ENCODE measurements at regions not wholly inside any gene's neighbourhood (a gene's known extent, or its start where the extent isn't known, plus 50 kb on each side); places are given as distances from the start of the nearest gene placed in this dataset.

DNA sequence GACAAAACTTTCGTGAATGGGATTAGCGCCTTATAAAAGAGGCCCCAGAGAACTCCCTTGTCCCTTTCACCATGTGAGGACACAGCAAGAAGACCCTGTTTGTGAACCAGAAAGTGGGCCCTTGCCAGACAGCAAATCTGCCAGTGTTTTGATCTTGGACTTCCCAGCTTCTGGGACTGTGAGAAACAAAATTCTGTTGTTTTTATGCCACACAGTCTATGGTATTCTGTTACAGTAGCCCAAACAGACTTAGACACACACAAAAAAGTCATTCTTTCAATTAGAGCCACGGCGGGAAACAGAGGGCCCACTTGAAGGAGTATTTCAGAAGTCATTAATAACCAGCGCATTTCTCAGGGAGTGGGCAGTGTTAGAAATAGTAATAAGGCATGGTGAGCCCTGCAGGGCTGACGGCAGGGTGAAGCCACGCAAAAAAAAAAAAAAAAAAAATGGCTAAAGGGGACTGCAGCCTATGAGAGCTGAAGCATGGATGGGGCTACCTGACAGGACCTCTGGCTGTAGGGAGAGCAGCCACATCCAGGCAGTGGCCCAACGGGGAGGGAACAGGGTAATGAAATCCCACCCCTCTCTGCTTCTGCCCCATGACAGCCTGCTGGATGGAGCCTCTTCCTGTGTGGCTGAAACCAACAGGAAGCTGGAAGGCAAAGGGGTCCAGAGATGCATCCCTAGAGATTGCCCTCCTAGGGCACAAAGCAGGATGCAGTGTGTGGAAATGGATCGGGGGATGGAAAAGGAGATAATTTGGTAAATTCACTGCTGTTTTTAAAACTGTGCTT lies 189.3 kb downstream of the KCNS3 start:
- Histone ChIP-seq H3K9me3 (ENCODE audit: control insufficient read depth in 1 of 2, low read length in 2 of 2) (no peaks in the 10 kb centered on the region), H3K27ac (ENCODE audit: low read length) (no peak overlapping the region), H3K36me3 (ENCODE audit: control insufficient read depth in 1 of 2, insufficient read depth in 2 of 2, low read length in 2 of 2) (no peaks in the 10 kb centered on the region), H3K4me1 (ENCODE audit: control insufficient read depth in 1 of 2, insufficient read depth in 2 of 2, low read length in 2 of 2) (no peaks in the 10 kb centered on the region), H3K4me3 (ENCODE audit: low read depth in 1 of 2, low read length in 2 of 2) (no peak overlapping the region), H3K27me3 (ENCODE audit: low read depth, low read length) (no peaks in the 10 kb centered on the region)

DNA sequence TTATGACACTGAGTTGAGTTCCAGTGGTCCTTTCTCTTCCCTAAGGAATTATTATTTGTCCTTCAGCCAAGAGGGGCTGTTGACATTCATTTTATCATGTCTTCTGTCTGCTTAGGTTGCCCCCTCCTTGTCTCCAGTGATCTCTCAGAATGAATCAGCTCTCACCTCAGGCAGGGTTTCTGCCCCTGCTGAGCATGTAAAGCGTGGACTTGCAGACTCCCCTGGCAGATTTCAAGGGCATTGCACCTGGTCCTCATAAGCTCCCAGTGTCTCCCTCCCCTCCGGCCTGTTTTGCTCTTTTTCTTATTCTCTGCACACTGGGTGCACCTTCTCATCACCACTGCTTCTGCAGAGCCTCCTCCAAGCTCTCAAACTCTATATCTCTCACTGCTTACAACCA lies 188.4 kb downstream of the KCNS3 start:
- H3K4me3 ChIP-seq (ENCODE audit: low read depth in 1 of 2, low read length in 2 of 2), result no peak overlapping the region
- H3K27me3 ChIP-seq (ENCODE audit: low read depth, low read length), result no peaks in the 10 kb centered on the region
- H3K4me1 ChIP-seq (ENCODE audit: control insufficient read depth in 1 of 2, insufficient read depth in 2 of 2, low read length in 2 of 2), result no peaks in the 10 kb centered on the region
- no peak overlapping the region for H3K27ac ChIP-seq (ENCODE audit: low read length)
- H3K9me3 ChIP-seq (ENCODE audit: control insufficient read depth in 1 of 2, low read length in 2 of 2), result no peaks in the 10 kb centered on the region
- no peaks in the 10 kb centered on the region for H3K36me3 ChIP-seq (ENCODE audit: control insufficient read depth in 1 of 2, insufficient read depth in 2 of 2, low read length in 2 of 2)

- Histone ChIP-seq H3K27me3 (ENCODE audit: low read depth, low read length) (no peaks in the 10 kb centered on the region), H3K27ac (ENCODE audit: low read length) (no peak overlapping the region), H3K36me3 (ENCODE audit: control insufficient read depth in 1 of 2, insufficient read depth in 2 of 2, low read length in 2 of 2) (no peaks in the 10 kb centered on the region), H3K9me3 (ENCODE audit: control insufficient read depth in 1 of 2, low read length in 2 of 2) (no peaks in the 10 kb centered on the region), H3K4me3 (ENCODE audit: low read depth in 1 of 2, low read length in 2 of 2) (no peak overlapping the region), H3K4me1 (ENCODE audit: control insufficient read depth in 1 of 2, insufficient read depth in 2 of 2, low read length in 2 of 2) (no peaks in the 10 kb centered on the region)
Measured at GRCh38 chr2:18066066-18066465, 187.6 kb downstream of the KCNS3 start.

- Histone ChIP-seq H3K9me3 (ENCODE audit: control insufficient read depth in 1 of 2, low read length in 2 of 2) (no peaks in the 10 kb centered on the region), H3K27me3 (ENCODE audit: low read depth, low read length) (no peaks in the 10 kb centered on the region), H3K4me1 (ENCODE audit: control insufficient read depth in 1 of 2, insufficient read depth in 2 of 2, low read length in 2 of 2) (no peaks in the 10 kb centered on the region), H3K36me3 (ENCODE audit: control insufficient read depth in 1 of 2, insufficient read depth in 2 of 2, low read length in 2 of 2) (no peaks in the 10 kb centered on the region), H3K4me3 (ENCODE audit: low read depth in 1 of 2, low read length in 2 of 2) (no peak overlapping the region), H3K27ac (ENCODE audit: low read length) (no peak overlapping the region)
Measured at GRCh38 chr2:18065249-18065648, 186.8 kb downstream of the KCNS3 start.

GRCh38 chr2:18063826-18064470 lies 185.5 kb downstream of the KCNS3 start:
- Histone ChIP-seq H3K27me3 (ENCODE audit: low read depth, low read length) (no peaks in the 10 kb centered on the region), H3K36me3 (ENCODE audit: control insufficient read depth in 1 of 2, insufficient read depth in 2 of 2, low read length in 2 of 2) (no peaks in the 10 kb centered on the region), H3K9me3 (ENCODE audit: control insufficient read depth in 1 of 2, low read length in 2 of 2) (no peaks in the 10 kb centered on the region), H3K4me3 (ENCODE audit: low read depth in 1 of 2, low read length in 2 of 2) (no peak overlapping the region), H3K27ac (ENCODE audit: low read length) (no peak overlapping the region), H3K4me1 (ENCODE audit: control insufficient read depth in 1 of 2, insufficient read depth in 2 of 2, low read length in 2 of 2) (no peaks in the 10 kb centered on the region)

DNA sequence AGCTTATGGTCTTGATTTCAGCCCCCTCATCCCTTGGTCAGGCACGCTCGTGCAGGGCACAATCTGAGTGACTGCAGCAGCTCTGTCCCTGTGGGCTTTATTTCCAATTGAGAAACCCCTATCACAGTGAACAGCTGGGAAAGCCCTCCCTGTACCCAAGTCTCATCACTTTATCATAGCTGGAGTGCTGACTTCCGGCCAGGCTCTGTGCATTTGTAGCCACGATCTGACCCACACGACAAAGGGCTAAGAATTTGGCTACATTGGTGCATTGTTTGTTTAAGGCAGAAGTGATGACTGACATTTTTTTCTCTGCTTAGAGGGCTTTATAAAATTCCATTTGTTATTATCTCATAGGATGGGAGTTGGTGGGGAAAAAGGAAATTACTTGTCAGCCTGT lies 184.4 kb downstream of the KCNS3 start:
- Histone ChIP-seq H3K27ac (ENCODE audit: low read length) (no peak overlapping the region), H3K36me3 (ENCODE audit: control insufficient read depth in 1 of 2, insufficient read depth in 2 of 2, low read length in 2 of 2) (no peaks in the 10 kb centered on the region), H3K9me3 (ENCODE audit: control insufficient read depth in 1 of 2, low read length in 2 of 2) (no peaks in the 10 kb centered on the region), H3K4me1 (ENCODE audit: control insufficient read depth in 1 of 2, insufficient read depth in 2 of 2, low read length in 2 of 2) (no peaks in the 10 kb centered on the region), H3K27me3 (ENCODE audit: low read depth, low read length) (no peaks in the 10 kb centered on the region), H3K4me3 (ENCODE audit: low read depth in 1 of 2, low read length in 2 of 2) (no peak overlapping the region)

DNA sequence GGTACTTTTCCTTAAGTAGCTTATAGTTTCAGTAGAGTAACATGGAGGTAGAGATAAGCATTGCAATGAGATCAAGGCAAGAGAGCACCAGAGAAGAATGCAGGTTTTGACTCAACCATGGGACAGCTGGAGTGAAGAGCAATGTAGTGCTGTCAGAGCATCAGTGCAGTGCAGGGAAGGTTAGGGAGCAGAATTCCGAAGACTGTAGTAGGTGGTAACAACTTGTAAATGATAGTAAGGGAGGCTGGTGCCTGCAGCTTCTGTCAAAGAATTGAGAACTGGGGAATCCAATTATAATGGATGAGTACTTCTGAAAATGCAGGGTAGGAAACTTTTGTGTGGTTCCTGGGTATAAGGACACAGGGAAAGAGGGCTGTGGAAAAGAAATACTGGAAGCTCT lies 183.2 kb downstream of the KCNS3 start:
- Histone ChIP-seq H3K4me1 (ENCODE audit: control insufficient read depth in 1 of 2, insufficient read depth in 2 of 2, low read length in 2 of 2) (no peaks in the 10 kb centered on the region), H3K27me3 (ENCODE audit: low read depth, low read length) (no peaks in the 10 kb centered on the region), H3K36me3 (ENCODE audit: control insufficient read depth in 1 of 2, insufficient read depth in 2 of 2, low read length in 2 of 2) (no peaks in the 10 kb centered on the region), H3K9me3 (ENCODE audit: control insufficient read depth in 1 of 2, low read length in 2 of 2) (no peaks in the 10 kb centered on the region), H3K27ac (ENCODE audit: low read length) (no peak overlapping the region), H3K4me3 (ENCODE audit: low read depth in 1 of 2, low read length in 2 of 2) (no peak overlapping the region)

GRCh38 chr2:18057657-18058056 lies 179.2 kb downstream of the KCNS3 start:
- no peaks in the 10 kb centered on the region for H3K9me3 ChIP-seq (ENCODE audit: control insufficient read depth in 1 of 2, low read length in 2 of 2)
- no peaks in the 10 kb centered on the region for H3K27me3 ChIP-seq (ENCODE audit: low read depth, low read length)
- H3K27ac ChIP-seq (ENCODE audit: low read length), result no peak overlapping the region
- H3K4me3 ChIP-seq (ENCODE audit: low read depth in 1 of 2, low read length in 2 of 2), result no peak overlapping the region
- no peaks in the 10 kb centered on the region for H3K36me3 ChIP-seq (ENCODE audit: control insufficient read depth in 1 of 2, insufficient read depth in 2 of 2, low read length in 2 of 2)
- no peaks in the 10 kb centered on the region for H3K4me1 ChIP-seq (ENCODE audit: control insufficient read depth in 1 of 2, insufficient read depth in 2 of 2, low read length in 2 of 2)

DNA sequence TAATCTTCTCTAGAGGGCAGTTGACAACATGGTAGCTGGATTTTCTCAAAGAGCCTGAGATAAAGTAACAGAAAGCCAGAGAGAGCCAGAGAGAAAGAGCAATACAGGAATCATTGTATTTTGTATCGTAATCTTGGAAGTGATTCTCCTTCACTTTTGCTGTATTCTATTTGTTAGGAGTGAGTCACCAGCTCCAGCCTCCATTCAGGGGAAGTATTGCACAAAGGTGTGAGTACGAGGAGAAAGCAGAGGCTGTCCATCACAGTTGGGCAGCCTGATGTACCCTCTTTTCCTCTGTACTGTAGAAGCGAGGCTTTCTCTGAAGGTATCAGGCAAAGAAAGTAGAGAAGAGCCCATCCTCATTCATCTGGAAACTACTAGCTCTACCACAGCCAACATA lies 176.8 kb downstream of the KCNS3 start:
- Histone ChIP-seq H3K36me3 (ENCODE audit: control insufficient read depth in 1 of 2, insufficient read depth in 2 of 2, low read length in 2 of 2) (no peaks in the 10 kb centered on the region), H3K27ac (ENCODE audit: low read length) (no peak overlapping the region), H3K4me3 (ENCODE audit: low read depth in 1 of 2, low read length in 2 of 2) (no peak overlapping the region), H3K4me1 (ENCODE audit: control insufficient read depth in 1 of 2, insufficient read depth in 2 of 2, low read length in 2 of 2) (no peaks in the 10 kb centered on the region), H3K27me3 (ENCODE audit: low read depth, low read length) (no peaks in the 10 kb centered on the region), H3K9me3 (ENCODE audit: control insufficient read depth in 1 of 2, low read length in 2 of 2) (no peaks in the 10 kb centered on the region)

- Histone ChIP-seq H3K36me3 (ENCODE audit: control insufficient read depth in 1 of 2, insufficient read depth in 2 of 2, low read length in 2 of 2) (no peaks in the 10 kb centered on the region), H3K27me3 (ENCODE audit: low read depth, low read length) (no peaks in the 10 kb centered on the region), H3K9me3 (ENCODE audit: control insufficient read depth in 1 of 2, low read length in 2 of 2) (no peaks in the 10 kb centered on the region), H3K27ac (ENCODE audit: low read length) (no peak overlapping the region), H3K4me3 (ENCODE audit: low read depth in 1 of 2, low read length in 2 of 2) (no peak overlapping the region), H3K4me1 (ENCODE audit: control insufficient read depth in 1 of 2, insufficient read depth in 2 of 2, low read length in 2 of 2) (peaks cover 0 to 4% of the 10 kb centered on the region in 2 donors)
Measured at GRCh38 chr2:18050001-18050400, 171.5 kb downstream of the KCNS3 start.

DNA sequence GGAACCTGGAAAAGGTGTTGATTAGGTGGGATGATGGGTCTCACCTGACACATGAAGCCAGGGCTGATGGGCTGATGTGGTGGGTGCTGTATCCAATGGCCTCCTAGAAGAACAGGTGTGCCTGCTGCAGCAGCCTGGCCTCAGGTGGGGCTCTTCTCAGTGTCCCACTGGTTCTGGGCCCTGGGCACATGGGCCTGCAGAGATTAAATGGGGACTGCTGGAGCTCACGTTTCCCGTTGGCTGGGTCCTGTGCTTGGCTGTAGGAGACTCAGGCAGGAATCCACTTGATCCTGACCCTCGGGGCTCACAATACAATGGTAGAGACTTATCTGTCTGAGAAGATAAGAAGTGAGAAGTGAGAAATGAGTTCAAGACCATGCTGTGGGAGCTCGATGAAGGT lies 170.9 kb downstream of the KCNS3 start:
- no peaks in the 10 kb centered on the region for H3K36me3 ChIP-seq (ENCODE audit: control insufficient read depth in 1 of 2, insufficient read depth in 2 of 2, low read length in 2 of 2)
- no peaks in the 10 kb centered on the region for H3K9me3 ChIP-seq (ENCODE audit: control insufficient read depth in 1 of 2, low read length in 2 of 2)
- no peak overlapping the region for H3K27ac ChIP-seq (ENCODE audit: low read length)
- H3K4me3 ChIP-seq (ENCODE audit: low read depth in 1 of 2, low read length in 2 of 2), result no peak overlapping the region
- H3K27me3 ChIP-seq (ENCODE audit: low read depth, low read length), result no peaks in the 10 kb centered on the region
- H3K4me1 ChIP-seq (ENCODE audit: control insufficient read depth in 1 of 2, insufficient read depth in 2 of 2, low read length in 2 of 2), result peaks cover 0 to 4% of the 10 kb centered on the region in 2 donors

All from muscle layer of duodenum (tissue), 2 donors.